Upper lobe of left lung (tissue), 4 donors: ENCODE measurements at regions not wholly inside any gene's neighbourhood (a gene's known extent, or its start where the extent isn't known, plus 50 kb on each side); places are given as distances from the start of the nearest gene placed in this dataset.

Experiments
- EP300 ChIP-seq, 4 donors: sonication (generic); formaldehyde crosslinking; IDR thresholded peaks; one replicate each; pipeline ENCODE4 v1.5.1; 2017; ENCODE audit warnings: antibody characterized with exemption in 4 of 4, control low read depth in 2 of 4
- TF ChIP-seq, protein P1 (sequence below), 6 experiments: fragments of 450-650 bp in 4 of 6; fragments of 200-600 bp in 2 of 6; sonication (generic) in 2 of 6; IDR thresholded peaks; one replicate each; pipeline ENCODE4 v1.5.1; 2016 to 2019; ENCODE audit warnings: antibody characterized with exemption in 6 of 6

DNA sequence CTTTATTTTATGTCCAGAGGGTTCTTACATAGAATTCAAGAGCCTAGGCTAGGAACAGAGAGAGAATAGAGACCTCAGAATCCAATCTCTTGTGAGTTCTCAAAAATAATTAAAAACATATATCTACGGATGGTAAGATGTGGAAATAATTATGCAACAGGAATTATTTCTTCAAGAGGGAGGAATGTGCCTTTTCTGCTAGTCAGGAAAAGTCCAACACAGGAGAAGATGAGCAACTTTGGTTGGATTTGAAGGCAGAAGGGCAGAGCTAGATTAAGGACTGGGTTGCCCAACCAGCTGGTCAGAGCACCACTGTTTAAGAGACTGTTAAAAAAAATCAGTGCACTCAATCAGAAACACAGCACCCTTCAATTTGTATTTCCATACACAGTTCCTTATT, 365.5 kb downstream of the ETNK1 start:
- TF ChIP-seq, protein P1, sequence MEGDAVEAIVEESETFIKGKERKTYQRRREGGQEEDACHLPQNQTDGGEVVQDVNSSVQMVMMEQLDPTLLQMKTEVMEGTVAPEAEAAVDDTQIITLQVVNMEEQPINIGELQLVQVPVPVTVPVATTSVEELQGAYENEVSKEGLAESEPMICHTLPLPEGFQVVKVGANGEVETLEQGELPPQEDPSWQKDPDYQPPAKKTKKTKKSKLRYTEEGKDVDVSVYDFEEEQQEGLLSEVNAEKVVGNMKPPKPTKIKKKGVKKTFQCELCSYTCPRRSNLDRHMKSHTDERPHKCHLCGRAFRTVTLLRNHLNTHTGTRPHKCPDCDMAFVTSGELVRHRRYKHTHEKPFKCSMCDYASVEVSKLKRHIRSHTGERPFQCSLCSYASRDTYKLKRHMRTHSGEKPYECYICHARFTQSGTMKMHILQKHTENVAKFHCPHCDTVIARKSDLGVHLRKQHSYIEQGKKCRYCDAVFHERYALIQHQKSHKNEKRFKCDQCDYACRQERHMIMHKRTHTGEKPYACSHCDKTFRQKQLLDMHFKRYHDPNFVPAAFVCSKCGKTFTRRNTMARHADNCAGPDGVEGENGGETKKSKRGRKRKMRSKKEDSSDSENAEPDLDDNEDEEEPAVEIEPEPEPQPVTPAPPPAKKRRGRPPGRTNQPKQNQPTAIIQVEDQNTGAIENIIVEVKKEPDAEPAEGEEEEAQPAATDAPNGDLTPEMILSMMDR (IDR thresholded peaks at IDR 0.05): no peak
- TF ChIP-seq EP300 (IDR thresholded peaks at IDR 0.05): no peak
